ENCODE measurements at regions not wholly inside any gene's neighbourhood (a gene's known extent, or its start where the extent isn't known, plus 50 kb on each side); places are given as distances from the start of the nearest gene placed in this dataset.
"Not testable (repeated sequence)": the region's sequence is repeated elsewhere in the genome, so short reads cannot be mapped to it uniquely, and the experiment has no call there.

- no peak for DNase-seq
Measured at GRCh38 chr5:56310711-56311204, 77.6 kb upstream of the ANKRD55 start.

- no peak for DNase-seq
Measured at GRCh38 chr5:56309262-56309826, 76.2 kb upstream of the ANKRD55 start.

DNA sequence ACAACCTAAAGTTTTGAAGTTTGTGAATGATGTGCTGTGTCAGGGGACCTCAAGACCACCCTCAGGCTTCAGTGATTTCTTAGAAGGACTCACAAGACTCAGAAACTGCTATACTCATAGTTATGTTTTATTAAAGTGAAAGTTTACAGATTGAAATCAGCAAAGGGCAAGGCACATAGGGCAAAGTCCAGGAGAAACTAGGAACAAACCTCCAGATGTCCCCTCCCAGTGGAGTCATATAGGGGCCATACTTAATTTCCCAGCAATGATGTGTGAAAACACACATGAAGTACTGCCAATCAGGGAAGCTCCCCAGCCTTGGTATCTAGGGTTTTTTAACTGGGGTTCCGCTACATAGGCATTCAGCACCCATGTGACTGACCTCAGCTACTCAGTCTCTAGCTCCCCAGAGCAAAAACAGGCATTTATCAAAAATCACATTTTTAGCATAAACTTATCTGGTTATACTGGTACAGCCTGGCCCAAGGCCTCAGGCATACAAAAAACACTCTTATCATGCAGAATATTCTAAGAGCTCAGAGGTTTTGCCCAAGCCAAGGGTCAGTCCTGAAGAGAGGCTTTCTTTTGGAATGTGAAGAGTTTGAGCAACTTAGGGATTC lies 74.7 kb upstream of the ANKRD55 start:
- DNase-seq = no peak

DNA sequence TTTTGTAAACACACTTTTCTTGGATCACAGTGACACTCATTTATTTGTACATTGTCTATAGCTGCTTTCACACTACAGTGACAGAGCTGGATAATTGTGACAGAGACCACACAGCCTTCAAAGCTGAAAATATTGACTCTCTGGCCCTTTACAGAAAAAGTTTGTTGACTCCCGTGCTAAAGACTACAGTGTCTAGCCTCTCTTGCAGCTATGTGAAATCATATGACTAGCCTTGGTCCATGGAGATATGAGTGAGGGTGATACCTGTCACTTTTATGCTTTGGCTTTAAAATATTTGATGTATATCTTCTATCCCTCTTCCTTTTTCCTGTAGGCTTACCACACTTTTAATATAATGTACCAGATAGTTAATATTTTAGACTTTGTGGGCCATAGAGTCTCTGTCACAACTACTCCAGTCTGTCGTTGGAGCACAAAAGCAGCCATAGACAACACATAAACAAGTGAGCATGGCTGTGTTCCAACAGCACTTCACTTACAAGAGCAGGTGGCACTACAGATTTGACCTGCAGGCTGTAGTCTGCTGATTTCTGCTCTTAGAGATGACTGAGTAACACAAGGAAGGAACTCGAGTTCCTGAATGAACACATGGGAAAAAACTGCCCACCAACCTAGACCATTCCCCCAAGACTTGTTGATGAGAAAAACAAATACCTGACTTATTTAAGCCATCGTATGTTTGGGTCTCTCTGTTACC lies 73.5 kb upstream of the ANKRD55 start:
- peak; percentile 33 for DNase-seq

DNA sequence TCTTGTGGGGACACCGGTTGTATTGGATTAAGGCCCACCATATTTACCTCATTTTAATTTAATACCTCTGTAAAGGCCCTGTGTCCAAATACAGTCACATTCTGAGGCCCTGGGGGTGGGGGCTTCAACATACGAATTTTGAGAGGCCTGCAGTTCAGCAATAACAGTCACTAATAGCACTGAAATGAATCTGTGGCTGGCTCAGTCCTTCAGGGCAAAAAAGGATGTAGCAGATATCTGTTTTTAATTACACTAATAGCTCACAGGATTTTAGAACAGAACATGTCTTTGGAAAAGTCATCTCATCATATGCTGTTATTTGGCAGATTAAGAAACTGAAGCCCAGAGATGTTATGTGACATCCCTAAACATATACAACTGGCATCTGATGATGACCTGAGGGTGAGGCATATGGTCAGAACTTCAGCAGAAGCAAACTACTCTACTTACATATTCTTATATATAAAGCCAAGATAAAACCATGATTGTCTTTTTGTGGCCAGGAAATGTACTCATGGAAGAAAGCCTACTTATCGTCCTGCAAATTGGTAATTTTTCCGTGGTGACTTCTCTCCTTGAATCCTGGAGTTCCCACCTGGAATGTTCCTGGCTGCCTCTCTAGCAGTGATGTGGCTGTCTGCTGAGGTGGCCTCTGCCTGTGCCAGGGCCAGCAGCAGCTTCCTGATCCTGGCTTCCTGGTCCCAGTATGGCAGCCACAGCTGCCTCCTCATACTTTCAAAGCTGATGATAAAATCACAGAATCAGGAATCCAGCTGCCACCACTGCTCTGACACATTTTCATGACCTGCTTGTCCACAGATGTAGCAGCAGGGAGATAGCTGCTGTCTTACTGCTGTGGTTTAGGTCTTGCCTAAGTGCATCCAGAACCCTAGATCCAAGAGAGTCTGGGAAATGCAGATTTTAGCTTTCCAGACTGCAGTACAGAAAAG lies 72.1 kb upstream of the ANKRD55 start:
- no peak for DNase-seq

- DNase-seq = no peak
Measured at GRCh38 chr5:56303511-56303910, 70.4 kb upstream of the ANKRD55 start.

- DNase-seq = no peak
Measured at GRCh38 chr5:56302027-56302426, 68.9 kb upstream of the ANKRD55 start.

DNA sequence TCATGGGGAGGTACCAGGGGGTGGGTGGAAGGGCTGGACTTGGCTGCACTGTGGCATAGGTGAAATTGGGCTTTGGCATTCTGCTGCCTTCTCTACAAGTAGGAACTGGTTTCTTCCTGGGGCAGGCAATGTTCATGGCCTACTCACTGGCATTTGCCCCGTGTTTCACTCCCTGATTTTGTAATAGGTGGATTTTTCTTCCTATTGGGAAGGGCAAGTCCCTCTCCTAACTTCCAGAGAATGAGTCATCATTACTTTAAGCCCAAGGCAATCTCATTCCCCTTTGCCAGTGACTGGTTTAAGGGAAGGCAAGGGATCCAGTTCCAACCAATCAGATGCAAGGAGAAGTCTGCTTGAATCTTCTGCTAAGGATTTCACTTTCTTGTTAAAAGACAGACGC lies 67.9 kb upstream of the ANKRD55 start:
- DNase-seq = no peak

GRCh38 chr5:56299212-56299611 lies 66.1 kb upstream of the ANKRD55 start:
- DNase-seq = no peak

GRCh38 chr5:56298336-56299090 lies 65.4 kb upstream of the ANKRD55 start:
- no peak for DNase-seq

DNA sequence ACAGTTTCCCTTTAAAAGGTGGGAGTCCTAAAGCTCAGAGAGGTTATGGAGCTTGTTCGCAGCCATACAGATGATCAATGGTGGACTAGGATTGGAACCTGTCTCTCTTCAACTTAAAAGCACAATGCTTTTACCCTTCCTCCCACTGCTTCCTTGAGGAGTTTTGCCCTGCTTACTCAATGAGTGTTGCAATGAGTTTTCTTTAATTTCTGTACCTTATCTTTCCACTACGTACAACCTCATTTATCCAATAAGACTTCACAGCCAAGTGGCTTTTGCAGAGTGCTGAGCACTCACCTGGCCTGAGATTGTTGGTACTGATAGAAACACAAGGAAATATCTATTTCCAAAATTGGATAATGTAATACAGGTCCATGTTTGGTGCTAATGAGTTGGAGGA lies 64.7 kb upstream of the ANKRD55 start:
- no peak for DNase-seq

DNA sequence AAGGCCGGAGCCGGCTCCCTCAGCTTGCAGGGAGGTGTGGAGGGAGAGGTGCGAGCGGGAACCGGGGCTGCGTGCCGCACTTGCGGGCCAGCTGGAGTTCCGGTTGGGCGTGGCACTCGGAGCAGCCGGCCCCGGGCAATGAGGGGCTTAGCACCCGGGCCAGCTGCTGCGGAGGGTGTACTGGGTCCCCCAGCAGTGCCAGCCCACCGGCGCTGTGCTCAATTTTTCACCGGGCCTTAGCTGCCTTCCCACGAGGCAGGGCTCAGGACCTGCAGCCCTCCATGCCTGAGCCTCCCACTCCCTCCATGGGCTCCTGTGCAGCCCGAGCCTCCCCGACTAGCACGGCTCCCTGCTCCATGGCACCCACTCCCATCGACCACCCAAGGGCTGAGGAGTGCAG lies 62.2 kb upstream of the ANKRD55 start:
- DNase-seq = not testable (repeated sequence)

DNA sequence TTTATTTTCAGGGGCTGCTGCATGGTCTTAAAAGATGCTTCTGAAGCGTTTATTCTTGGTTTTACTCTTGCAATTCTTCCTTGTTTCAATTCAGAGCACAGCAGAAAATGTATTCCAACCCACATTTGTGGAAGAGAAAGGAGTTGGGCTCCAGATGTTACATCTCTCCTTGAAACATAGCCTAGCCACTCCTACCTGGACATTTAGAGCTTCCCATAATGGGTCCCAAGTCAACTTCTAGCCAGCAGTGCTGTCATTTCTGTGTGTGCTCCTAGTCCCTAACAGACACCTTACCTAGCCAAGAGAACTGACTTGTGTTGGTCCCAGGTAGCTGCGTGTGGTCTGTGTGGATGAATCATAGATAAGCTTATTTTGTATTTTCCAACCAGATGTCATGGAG lies 61.2 kb upstream of the ANKRD55 start:
- DNase-seq = no peak

GRCh38 chr5:56292874-56293273 lies 59.7 kb upstream of the ANKRD55 start:
- DNase-seq = not testable (repeated sequence)

GRCh38 chr5:56291661-56292374 lies 58.7 kb upstream of the ANKRD55 start:
- no peak for DNase-seq

DNA sequence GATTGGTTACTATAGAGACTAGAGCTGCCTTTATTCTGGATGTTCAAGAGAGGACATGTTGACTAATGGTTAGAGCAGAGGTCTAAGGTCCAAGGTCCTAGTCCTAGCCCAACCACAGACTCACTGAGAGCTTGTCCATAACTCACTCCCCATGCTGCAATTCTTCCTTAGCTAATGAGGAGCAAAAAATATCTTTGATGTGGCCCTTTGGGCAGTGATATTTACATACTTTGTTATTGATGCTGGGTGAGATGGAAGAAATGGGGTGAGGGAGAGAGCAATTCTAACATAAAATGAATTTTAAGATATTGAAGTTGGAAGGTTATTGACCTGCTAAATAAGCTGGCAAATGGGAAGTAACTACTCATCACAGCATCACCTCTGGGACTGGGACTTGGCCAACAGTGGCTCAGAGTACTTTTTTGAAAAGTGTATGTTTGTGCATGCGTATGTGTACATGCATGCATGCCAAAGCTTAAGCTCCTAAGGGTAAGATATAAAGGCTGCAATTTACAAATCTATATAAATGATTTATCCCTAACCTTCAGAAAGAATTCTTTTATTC lies 58.0 kb upstream of the ANKRD55 start:
- DNase-seq = no peak

DNA sequence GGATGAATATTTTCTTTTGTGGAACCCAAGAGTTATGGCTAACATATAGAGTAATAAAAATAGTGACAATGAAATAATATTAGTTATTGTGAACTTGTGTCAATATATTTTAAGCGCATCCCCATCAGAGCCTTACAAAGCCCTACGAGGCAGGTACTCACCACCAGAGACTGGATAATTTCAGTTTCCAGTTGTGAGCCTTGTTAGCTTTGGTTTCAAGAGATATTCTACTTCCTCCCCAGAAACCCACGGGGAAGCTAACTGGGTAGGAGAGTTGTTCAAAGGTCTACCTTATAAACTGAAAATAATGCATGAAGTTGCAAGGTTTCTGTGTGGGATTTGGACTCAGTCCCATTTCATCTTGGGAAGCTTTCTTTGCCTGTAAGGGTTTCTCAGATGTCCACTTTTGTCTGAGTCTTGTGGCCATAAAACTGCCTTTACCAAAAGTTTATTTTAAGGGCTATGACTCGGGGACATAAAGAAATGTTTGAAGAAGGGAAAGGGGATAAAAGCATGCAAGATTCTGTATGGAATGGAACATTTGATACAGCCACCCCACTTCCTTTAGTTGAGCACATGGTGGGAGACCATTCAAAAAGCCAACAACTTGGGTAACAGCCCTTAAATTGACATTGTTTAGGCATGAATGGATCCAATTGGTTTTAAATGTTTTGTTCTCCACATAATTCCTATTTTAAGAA lies 57.4 kb upstream of the ANKRD55 start:
- no peak for DNase-seq

DNA sequence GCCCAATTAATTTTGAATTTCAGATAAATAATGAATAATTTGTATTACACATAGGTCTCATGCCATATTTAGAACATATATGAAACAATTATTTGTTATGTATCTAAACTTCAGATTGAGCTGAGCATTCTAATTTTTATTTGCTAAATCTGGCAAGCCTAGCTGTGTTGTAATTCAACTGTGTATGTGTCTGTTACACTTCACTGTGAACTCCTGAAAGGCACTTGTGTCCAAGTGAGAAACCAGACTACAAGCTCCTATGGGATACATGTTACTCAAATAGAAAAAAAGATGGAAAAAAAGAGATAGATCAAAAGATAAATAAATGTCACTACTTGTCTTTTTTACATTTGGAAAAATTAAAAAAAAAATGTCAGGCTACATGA lies 56.5 kb upstream of the ANKRD55 start:
- no peak for DNase-seq

DNA sequence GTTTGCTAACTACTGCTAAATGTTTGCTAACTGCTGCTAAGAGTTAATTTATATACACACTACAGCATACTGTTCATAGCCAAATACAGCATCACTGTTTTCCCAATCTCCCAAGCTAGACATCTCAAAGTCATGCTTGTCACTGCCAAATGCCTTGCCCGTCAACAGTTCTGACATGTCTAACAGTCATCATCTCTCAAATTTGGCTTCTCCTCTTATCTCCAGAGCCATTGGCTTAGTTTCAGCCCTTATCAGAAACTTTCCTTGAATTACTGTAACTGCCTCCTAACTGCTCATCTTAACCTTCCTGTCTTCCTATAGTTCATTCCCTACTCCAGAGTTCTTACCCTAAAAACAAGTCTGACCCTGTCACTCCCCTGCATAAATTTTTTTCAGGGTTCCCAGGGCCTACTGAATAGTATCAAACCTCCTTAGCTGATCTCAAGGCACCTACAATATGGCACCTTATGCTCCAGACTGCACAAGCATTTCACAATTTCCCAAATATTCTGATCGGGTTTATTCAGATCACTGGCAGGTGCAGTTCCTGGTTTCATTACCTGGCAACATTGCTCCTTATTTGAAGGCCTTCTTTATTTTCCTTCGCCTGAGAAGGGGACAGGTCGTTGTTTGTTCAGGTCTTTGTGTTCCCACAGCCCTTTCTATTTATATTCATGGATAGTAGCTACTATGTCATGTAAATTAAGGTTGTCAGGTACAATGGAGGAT lies 55.9 kb upstream of the ANKRD55 start:
- DNase-seq = no peak
